ENCODE measurements at regions not wholly inside any gene's neighbourhood (a gene's known extent, or its start where the extent isn't known, plus 50 kb on each side); places are given as distances from the start of the nearest gene placed in this dataset.

GRCh38 chr4:126251169-126251568, 936.4 kb downstream of the FAT4 start:
- DNase-seq (ENCODE audit: low spot score) (no peak), ATAC-seq (no peak), FAIRE-seq (no peak)
- BruUV-seq (replicated peaks), result no TSS peak
- Histone ChIP-seq H3K4me2 (ENCODE audit: low read depth, low read length) (no peak overlapping the region), H2AFZ (ENCODE audit: low read length) (no peak overlapping the region), H3K9me3 (ENCODE audit: low read length) (no peaks in the 10 kb centered on the region), H4K20me1 (ENCODE audit: insufficient read depth, low read length) (no peaks in the 10 kb centered on the region), H3K27me3 (ENCODE audit: control insufficient read depth in 1 of 2, insufficient read depth in 2 of 2, low read length in 2 of 2) (no peaks in the 10 kb centered on the region), H3K79me2 (ENCODE audit: insufficient read depth, low read length) (no peaks in the 10 kb centered on the region), H3K4me3 (replicated peaks in 1 of 3; ENCODE audit: insufficient read depth in 1 of 3, low read depth in 2 of 3, low read length in 3 of 3) (no peak overlapping the region), H3K27ac (ENCODE audit: extremely low read length, insufficient read depth, low read length) (no peak overlapping the region), H3K9ac (ENCODE audit: insufficient read depth, low read depth, low read length) (no peak overlapping the region), H3K4me1 (ENCODE audit: insufficient read depth, low read length) (no peaks in the 10 kb centered on the region), H3K36me3 (replicated peaks in 1 of 2; ENCODE audit: control insufficient read depth in 1 of 2, insufficient read depth in 2 of 2, low read length in 2 of 2) (no peaks in the 10 kb centered on the region)
- in situ Hi-C loops (cut with HindIII; ENCODE audit: extremely low pct_ligation_motif_present, low pct_unique_long_range_greater_than_20kb) (no loop called here), intact Hi-C loops (cut with micrococcal nuclease; ENCODE audit: unreplicated experiment) (no loop called here)
- TF ChIP-seq ZNF841 (CRISPR knock-in tag; IDR thresholded peaks at IDR 0.05; ENCODE audit: borderline replicate concordance) (no peak), KIAA2018 (CRISPR knock-in tag; IDR thresholded peaks at IDR 0.05; ENCODE audit: borderline replicate concordance) (no peak), MAFK (conservative IDR thresholded peaks at IDR 0.05 in 1 of 2, IDR thresholded peaks at IDR 0.05 in 1 of 2; ENCODE audit: low read length in 2 of 2) (peak; percentile 72 to 89; a peak in 3 of 4 replicates), PRPF4 (IDR thresholded peaks at IDR 0.05; ENCODE audit: low read depth, low read length, poor library complexity, severe bottlenecking) (no peak), ZBTB20 (CRISPR knock-in tag; IDR thresholded peaks at IDR 0.05; ENCODE audit: borderline replicate concordance, low read depth) (no peak), KDM3A (CRISPR knock-in tag; IDR thresholded peaks at IDR 0.05; ENCODE audit: low read depth) (no peak), IRF1 (CRISPR knock-in tag; IDR thresholded peaks at IDR 0.05; ENCODE audit: low read depth) (no peak), ZNF503 (CRISPR knock-in tag; IDR thresholded peaks at IDR 0.05) (no peak), POLR2G (IDR thresholded peaks at IDR 0.05; ENCODE audit: low read depth, low read length) (no peak), MAFF (IDR thresholded peaks at IDR 0.05; ENCODE audit: low read depth, low read length) (peak; percentile 86), ZNF660 (CRISPR knock-in tag; IDR thresholded peaks at IDR 0.05; ENCODE audit: borderline replicate concordance, low read depth) (no peak)
- ChIA-PET POLR2A (no interaction called here), CTCF (ENCODE audit: low intra/inter-chr PET ratio, low total read pairs) (no interaction called here)
